ENCODE measurements at regions not wholly inside any gene's neighbourhood (a gene's known extent, or its start where the extent isn't known, plus 50 kb on each side); places are given as distances from the start of the nearest gene placed in this dataset.

- peaks cover 9% of the 10 kb centered on the region for H3K9me3 ChIP-seq (ENCODE audit: control insufficient read depth, low read length)
- WGBS, 2 experiments (ENCODE audit: insufficient coverage in 2 of 2), result 94 to 96% methylated on average over 5 to 6 of the region's 7 CpGs
- H3K36me3 ChIP-seq (ENCODE audit: control insufficient read depth, insufficient read depth, low read length), result no peaks in the 10 kb centered on the region
- no peak overlapping the region for H3K4me3 ChIP-seq (ENCODE audit: extremely low read depth, insufficient read depth, low read length, poor library complexity, severe bottlenecking)
- no peak overlapping the region for H3K27ac ChIP-seq (ENCODE audit: low read depth, low read length, severe bottlenecking)
- H3K4me1 ChIP-seq (ENCODE audit: control insufficient read depth, insufficient read depth, low read length, poor library complexity, severe bottlenecking), result no peaks in the 10 kb centered on the region
These were observed 545.5 kb downstream of the UQCRFS1 start for GRCh38 chr19:28667348-28667977.

GRCh38 chr19:28665748-28666147 lies 547.2 kb downstream of the UQCRFS1 start:
- Histone ChIP-seq H3K27ac (ENCODE audit: low read depth, low read length, severe bottlenecking) (no peak overlapping the region), H3K9me3 (ENCODE audit: control insufficient read depth, low read length) (peaks cover 9% of the 10 kb centered on the region), H3K4me1 (ENCODE audit: control insufficient read depth, insufficient read depth, low read length, poor library complexity, severe bottlenecking) (no peaks in the 10 kb centered on the region), H3K4me3 (ENCODE audit: extremely low read depth, insufficient read depth, low read length, poor library complexity, severe bottlenecking) (no peak overlapping the region), H3K36me3 (ENCODE audit: control insufficient read depth, insufficient read depth, low read length) (no peaks in the 10 kb centered on the region)
- 80% methylated on average over 1 of the region's 1 CpG; no CpG with 5 or more reads in 1 of the 2 experiments for WGBS, 2 experiments (ENCODE audit: insufficient coverage in 2 of 2)

GRCh38 chr19:28656644-28657043 lies 556.3 kb downstream of the UQCRFS1 start:
- H3K9me3 ChIP-seq (ENCODE audit: control insufficient read depth, low read length), result no peaks in the 10 kb centered on the region
- no peaks in the 10 kb centered on the region for H3K4me1 ChIP-seq (ENCODE audit: control insufficient read depth, insufficient read depth, low read length, poor library complexity, severe bottlenecking)
- no peak overlapping the region for H3K27ac ChIP-seq (ENCODE audit: low read depth, low read length, severe bottlenecking)
- no peak overlapping the region for H3K4me3 ChIP-seq (ENCODE audit: extremely low read depth, insufficient read depth, low read length, poor library complexity, severe bottlenecking)
- 70 to 85% methylated on average over 1 to 2 of the region's 2 CpGs for WGBS, 2 experiments (ENCODE audit: insufficient coverage in 2 of 2)
- H3K36me3 ChIP-seq (ENCODE audit: control insufficient read depth, insufficient read depth, low read length), result no peaks in the 10 kb centered on the region

GRCh38 chr19:28655054-28655453 lies 557.9 kb downstream of the UQCRFS1 start:
- 79 to 98% methylated on average over 4 of the region's 5 CpGs for WGBS, 2 experiments (ENCODE audit: insufficient coverage in 2 of 2)
- Histone ChIP-seq H3K36me3 (ENCODE audit: control insufficient read depth, insufficient read depth, low read length) (no peaks in the 10 kb centered on the region), H3K4me1 (ENCODE audit: control insufficient read depth, insufficient read depth, low read length, poor library complexity, severe bottlenecking) (peaks cover 9% of the 10 kb centered on the region)

GRCh38 chr19:28652765-28653164 lies 560.2 kb downstream of the UQCRFS1 start:
- H3K9me3 ChIP-seq (ENCODE audit: control insufficient read depth, low read length), result no peaks in the 10 kb centered on the region
- peaks cover 21% of the 10 kb centered on the region for H3K4me1 ChIP-seq (ENCODE audit: control insufficient read depth, insufficient read depth, low read length, poor library complexity, severe bottlenecking)
- WGBS, 2 experiments (ENCODE audit: insufficient coverage in 2 of 2), result 78% methylated on average over 3 of the region's 3 CpGs; no CpG with 5 or more reads in 1 of the 2 experiments

More at GRCh38 chr19:28655054-28655453, 557.9 kb downstream of the UQCRFS1 start:
- Histone ChIP-seq H3K9me3 (ENCODE audit: control insufficient read depth, low read length) (no peaks in the 10 kb centered on the region), H3K4me3 (ENCODE audit: extremely low read depth, insufficient read depth, low read length, poor library complexity, severe bottlenecking) (no peak overlapping the region), H3K27ac (ENCODE audit: low read depth, low read length, severe bottlenecking) (no peak overlapping the region)

GRCh38 chr19:28646629-28647028 lies 566.3 kb downstream of the UQCRFS1 start:
- Histone ChIP-seq H3K9me3 (ENCODE audit: control insufficient read depth, low read length) (no peaks in the 10 kb centered on the region), H3K4me3 (ENCODE audit: extremely low read depth, insufficient read depth, low read length, poor library complexity, severe bottlenecking) (no peak overlapping the region), H3K4me1 (ENCODE audit: control insufficient read depth, insufficient read depth, low read length, poor library complexity, severe bottlenecking) (peaks cover 21% of the 10 kb centered on the region), H3K36me3 (ENCODE audit: control insufficient read depth, insufficient read depth, low read length) (no peaks in the 10 kb centered on the region), H3K27ac (ENCODE audit: low read depth, low read length, severe bottlenecking) (no peak overlapping the region)
- WGBS, 2 experiments (ENCODE audit: insufficient coverage in 2 of 2), result 68 to 81% methylated on average over 3 to 4 of the region's 6 CpGs

More at GRCh38 chr19:28652765-28653164, 560.2 kb downstream of the UQCRFS1 start:
- H3K36me3 ChIP-seq (ENCODE audit: control insufficient read depth, insufficient read depth, low read length), result no peaks in the 10 kb centered on the region
- no peak overlapping the region for H3K4me3 ChIP-seq (ENCODE audit: extremely low read depth, insufficient read depth, low read length, poor library complexity, severe bottlenecking)
- H3K27ac ChIP-seq (ENCODE audit: low read depth, low read length, severe bottlenecking), result no peak overlapping the region

GRCh38 chr19:28644169-28644775 lies 568.7 kb downstream of the UQCRFS1 start:
- 94 to 100% methylated on average over 3 of the region's 4 CpGs for WGBS, 2 experiments (ENCODE audit: insufficient coverage in 2 of 2)
- no peak overlapping the region for H3K4me3 ChIP-seq (ENCODE audit: extremely low read depth, insufficient read depth, low read length, poor library complexity, severe bottlenecking)
- H3K36me3 ChIP-seq (ENCODE audit: control insufficient read depth, insufficient read depth, low read length), result no peaks in the 10 kb centered on the region
- H3K4me1 ChIP-seq (ENCODE audit: control insufficient read depth, insufficient read depth, low read length, poor library complexity, severe bottlenecking), result peaks cover 11% of the 10 kb centered on the region
- no peak overlapping the region for H3K27ac ChIP-seq (ENCODE audit: low read depth, low read length, severe bottlenecking)
- no peaks in the 10 kb centered on the region for H3K9me3 ChIP-seq (ENCODE audit: control insufficient read depth, low read length)

GRCh38 chr19:28642787-28643683 lies 569.9 kb downstream of the UQCRFS1 start:
- WGBS, 2 experiments (ENCODE audit: insufficient coverage in 2 of 2), result 96 to 98% methylated on average over 7 to 10 of the region's 10 CpGs
- Histone ChIP-seq H3K27ac (ENCODE audit: low read depth, low read length, severe bottlenecking) (no peak overlapping the region), H3K4me3 (ENCODE audit: extremely low read depth, insufficient read depth, low read length, poor library complexity, severe bottlenecking) (no peak overlapping the region), H3K4me1 (ENCODE audit: control insufficient read depth, insufficient read depth, low read length, poor library complexity, severe bottlenecking) (peaks cover 6% of the 10 kb centered on the region), H3K9me3 (ENCODE audit: control insufficient read depth, low read length) (no peaks in the 10 kb centered on the region), H3K36me3 (ENCODE audit: control insufficient read depth, insufficient read depth, low read length) (no peaks in the 10 kb centered on the region)

- WGBS, 2 experiments (ENCODE audit: insufficient coverage in 2 of 2), result 81 to 89% methylated on average over 5 of the region's 6 CpGs
- Histone ChIP-seq H3K36me3 (ENCODE audit: control insufficient read depth, insufficient read depth, low read length) (no peaks in the 10 kb centered on the region), H3K9me3 (ENCODE audit: control insufficient read depth, low read length) (no peaks in the 10 kb centered on the region), H3K4me1 (ENCODE audit: control insufficient read depth, insufficient read depth, low read length, poor library complexity, severe bottlenecking) (peaks cover 6% of the 10 kb centered on the region), H3K27ac (ENCODE audit: low read depth, low read length, severe bottlenecking) (no peak overlapping the region), H3K4me3 (ENCODE audit: extremely low read depth, insufficient read depth, low read length, poor library complexity, severe bottlenecking) (no peak overlapping the region)
These were observed 571.6 kb downstream of the UQCRFS1 start for GRCh38 chr19:28641395-28641794.

- Histone ChIP-seq H3K4me1 (ENCODE audit: control insufficient read depth, insufficient read depth, low read length, poor library complexity, severe bottlenecking) (peaks cover 6% of the 10 kb centered on the region), H3K4me3 (ENCODE audit: extremely low read depth, insufficient read depth, low read length, poor library complexity, severe bottlenecking) (no peak overlapping the region), H3K36me3 (ENCODE audit: control insufficient read depth, insufficient read depth, low read length) (no peaks in the 10 kb centered on the region), H3K27ac (ENCODE audit: low read depth, low read length, severe bottlenecking) (no peak overlapping the region), H3K9me3 (ENCODE audit: control insufficient read depth, low read length) (no peaks in the 10 kb centered on the region)
- WGBS, 2 experiments (ENCODE audit: insufficient coverage in 2 of 2), result 80 to 100% methylated on average over 1 of the region's 4 CpGs
These were observed 572.4 kb downstream of the UQCRFS1 start for GRCh38 chr19:28640506-28640905.

Measured in mesodermal cell (in vitro differentiated cells).